Upper lobe of left lung (tissue), 6 donors: ENCODE measurements at regions not wholly inside any gene's neighbourhood (a gene's known extent, or its start where the extent isn't known, plus 50 kb on each side); places are given as distances from the start of the nearest gene placed in this dataset.
A peak's percentile ranks its signal among the peaks of the same experiment; 100 is the strongest.

Source experiments
- ATAC-seq, 2 donors: fragments of 200-7000 bp; cut with Tn5 transposase; one replicate each; pipeline ENCODE4 v1.9.1; 2022; ENCODE audit warnings: mild to moderate bottlenecking in 2 of 2, moderate library complexity in 2 of 2; ENCODE audit not compliant: low FRiP score in 2 of 2
- DNase-seq, 2 donors: peaks; one replicate each; pipeline ENCODE4 v3.0.0-alpha.2; 2019 to 2020
- H3K27ac ChIP-seq, 4 donors: fragments of 200-600 bp; sonication (generic); one replicate each; pipeline ENCODE4 v1.5.1; 2016 to 2019
- H3K27me3 ChIP-seq, 4 donors: fragments of 200-600 bp; sonication (generic); one replicate each; pipeline ENCODE4 v1.5.1; 2017 to 2019
- H3K36me3 ChIP-seq, 4 donors: fragments of 200-600 bp; sonication (generic); one replicate each; pipeline ENCODE4 v1.5.1; 2016 to 2019
- H3K4me1 ChIP-seq, 4 donors: fragments of 200-600 bp; sonication (generic); one replicate each; pipeline ENCODE4 v1.5.1; 2018 to 2019
- H3K4me3 ChIP-seq, 4 donors: fragments of 200-600 bp; sonication (generic); one replicate each; pipeline ENCODE4 v1.5.1; 2017 to 2019; ENCODE audit warnings: mild to moderate bottlenecking in 2 of 4, moderate library complexity in 1 of 4
- H3K9me3 ChIP-seq, 4 donors: fragments of 200-600 bp; sonication (generic); one replicate each; pipeline ENCODE4 v1.5.1; 2018 to 2019
- EP300 ChIP-seq, 4 donors: sonication (generic); formaldehyde crosslinking; IDR thresholded peaks; one replicate each; pipeline ENCODE4 v1.5.1; 2017; ENCODE audit warnings: antibody characterized with exemption in 4 of 4, control low read depth in 2 of 4
- POLR2A ChIP-seq, 4 donors: fragments of 450-650 bp; IDR thresholded peaks; one replicate each; pipeline ENCODE4 v1.5.1; 2016 to 2017; ENCODE audit warnings: antibody characterized with exemption in 4 of 4, mild to moderate bottlenecking in 2 of 4
- POLR2AphosphoS5 ChIP-seq, 2 donors: sonication (generic); formaldehyde crosslinking; IDR thresholded peaks; one replicate each; pipeline ENCODE4 v1.5.1; 2017; ENCODE audit warnings: antibody characterized with exemption in 2 of 2
- WGBS, 2 donors: methylation state at CpG; one replicate each; pipeline ENCODE4 v1.1.5; 2017 to 2018; 5-methylcytosine and 5-hydroxymethylcytosine counted together
- TF ChIP-seq, protein P1 (sequence below), 6 experiments: fragments of 450-650 bp in 4 of 6; fragments of 200-600 bp in 2 of 6; sonication (generic) in 2 of 6; IDR thresholded peaks; one replicate each; pipeline ENCODE4 v1.5.1; 2016 to 2019; ENCODE audit warnings: antibody characterized with exemption in 6 of 6
- donor health status: DM: no; HTN: no; CAD: no; lungs with moderate emphysema.
- donor health status: DM: no; HTN: yes; CAD: no; lungs with severe emphysema.

GRCh38 chr16:86051368-86052114 is 152.6 kb downstream of the IRF8 start:
- H3K36me3 ChIP-seq = no peaks in the 10 kb centered on the region
- 44 to 48% methylated on average over 12 to 18 of the region's 20 CpGs for WGBS, 2 donors
- ATAC-seq (no peak), DNase-seq (no peak)
- no peak overlapping the region for H3K4me3 ChIP-seq
- H3K9me3 ChIP-seq = no peaks in the 10 kb centered on the region
- H3K27me3 ChIP-seq = no peaks in the 10 kb centered on the region
- TF ChIP-seq POLR2A (IDR thresholded peaks at IDR 0.05) (no peak), POLR2AphosphoS5 (IDR thresholded peaks at IDR 0.05) (no peak), EP300 (IDR thresholded peaks at IDR 0.05) (no peak)
- TF ChIP-seq, protein P1, sequence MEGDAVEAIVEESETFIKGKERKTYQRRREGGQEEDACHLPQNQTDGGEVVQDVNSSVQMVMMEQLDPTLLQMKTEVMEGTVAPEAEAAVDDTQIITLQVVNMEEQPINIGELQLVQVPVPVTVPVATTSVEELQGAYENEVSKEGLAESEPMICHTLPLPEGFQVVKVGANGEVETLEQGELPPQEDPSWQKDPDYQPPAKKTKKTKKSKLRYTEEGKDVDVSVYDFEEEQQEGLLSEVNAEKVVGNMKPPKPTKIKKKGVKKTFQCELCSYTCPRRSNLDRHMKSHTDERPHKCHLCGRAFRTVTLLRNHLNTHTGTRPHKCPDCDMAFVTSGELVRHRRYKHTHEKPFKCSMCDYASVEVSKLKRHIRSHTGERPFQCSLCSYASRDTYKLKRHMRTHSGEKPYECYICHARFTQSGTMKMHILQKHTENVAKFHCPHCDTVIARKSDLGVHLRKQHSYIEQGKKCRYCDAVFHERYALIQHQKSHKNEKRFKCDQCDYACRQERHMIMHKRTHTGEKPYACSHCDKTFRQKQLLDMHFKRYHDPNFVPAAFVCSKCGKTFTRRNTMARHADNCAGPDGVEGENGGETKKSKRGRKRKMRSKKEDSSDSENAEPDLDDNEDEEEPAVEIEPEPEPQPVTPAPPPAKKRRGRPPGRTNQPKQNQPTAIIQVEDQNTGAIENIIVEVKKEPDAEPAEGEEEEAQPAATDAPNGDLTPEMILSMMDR (IDR thresholded peaks at IDR 0.05) = no peak
- H3K4me1 ChIP-seq = peaks cover 0 to 13% (median 10%) of the 10 kb centered on the region in 4 donors
- peak overlapping the region in 2 of 4 donors; percentile 51 to 68 for H3K27ac ChIP-seq

GRCh38 chr16:86052115-86052670 is 153.2 kb downstream of the IRF8 start:
- 83 to 87% methylated on average over 7 to 13 of the region's 15 CpGs for WGBS, 2 donors
- Histone ChIP-seq H3K27me3 (no peaks in the 10 kb centered on the region), H3K4me1 (peaks cover 0 to 13% (median 10%) of the 10 kb centered on the region in 4 donors), H3K9me3 (no peaks in the 10 kb centered on the region), H3K27ac (no peak overlapping the region), H3K4me3 (no peak overlapping the region), H3K36me3 (no peaks in the 10 kb centered on the region)
- DNase-seq = no peak
- ATAC-seq = no peak
- TF ChIP-seq EP300 (IDR thresholded peaks at IDR 0.05) (no peak), POLR2AphosphoS5 (IDR thresholded peaks at IDR 0.05) (no peak), POLR2A (IDR thresholded peaks at IDR 0.05) (no peak)
- TF ChIP-seq, protein P1 (IDR thresholded peaks at IDR 0.05) = no peak

- H3K27ac ChIP-seq = no peak overlapping the region
- peaks cover 0 to 13% (median 10%) of the 10 kb centered on the region in 4 donors for H3K4me1 ChIP-seq
- H3K36me3 ChIP-seq = no peaks in the 10 kb centered on the region
- no peaks in the 10 kb centered on the region for H3K27me3 ChIP-seq
- TF ChIP-seq POLR2A (IDR thresholded peaks at IDR 0.05) = no peak
- no peak for TF ChIP-seq POLR2AphosphoS5 (IDR thresholded peaks at IDR 0.05)
- TF ChIP-seq EP300 (IDR thresholded peaks at IDR 0.05) = no peak
- DNase-seq (no peak), ATAC-seq (no peak)
- 76 to 84% methylated on average over 5 to 6 of the region's 6 CpGs for WGBS, 2 donors
- no peak overlapping the region for H3K4me3 ChIP-seq
- no peaks in the 10 kb centered on the region for H3K9me3 ChIP-seq
Observed at GRCh38 chr16:86052926-86053325, 154.0 kb downstream of the IRF8 start.

DNA sequence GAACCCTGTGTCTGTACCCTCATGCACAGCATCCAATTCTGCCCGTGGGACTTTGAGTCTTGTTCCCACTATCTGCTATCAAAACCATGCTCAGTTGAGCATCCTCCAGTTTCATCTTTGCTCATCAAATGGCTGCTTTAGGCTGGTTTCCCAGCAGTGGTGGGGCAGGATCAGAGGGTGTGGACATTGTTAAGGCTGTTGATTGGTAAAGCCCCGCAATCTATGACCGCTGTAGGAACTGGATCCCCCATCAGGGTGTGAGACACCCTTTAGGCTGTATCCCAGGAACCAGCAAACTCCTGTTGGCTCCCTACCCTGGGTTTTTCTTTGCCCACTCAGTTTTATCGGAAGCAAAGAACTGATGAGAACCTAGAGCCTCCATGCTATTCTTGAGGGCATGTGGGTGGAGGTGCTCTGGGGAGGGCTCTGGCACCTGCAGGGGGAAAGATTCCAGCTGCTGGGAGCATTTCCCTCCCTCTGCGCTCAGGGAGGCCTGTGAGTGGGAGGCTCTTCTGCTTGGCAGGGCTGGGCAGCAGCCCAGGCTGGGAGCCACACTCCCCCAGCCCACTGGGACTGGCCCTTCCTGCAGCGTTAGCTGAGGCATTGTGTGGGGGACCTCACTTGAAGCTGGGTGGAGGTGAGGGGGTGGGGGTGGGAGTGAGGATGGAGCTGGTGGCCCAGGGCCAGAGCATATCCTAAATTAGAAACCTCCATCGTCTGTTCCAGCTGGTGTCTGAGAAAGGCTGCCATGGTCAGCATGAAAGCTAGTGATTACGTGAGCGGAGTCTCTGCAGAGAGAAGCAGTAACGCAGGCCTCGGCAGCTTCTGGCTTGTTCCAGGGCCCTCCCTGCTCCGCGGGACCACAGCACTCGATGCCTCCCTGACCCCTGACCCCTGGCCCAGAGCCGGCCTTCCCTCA is 160.6 kb downstream of the IRF8 start:
- Histone ChIP-seq H3K27me3 (no peaks in the 10 kb centered on the region), H3K9me3 (no peaks in the 10 kb centered on the region), H3K4me1 (peaks cover 0 to 9% (median 2%) of the 10 kb centered on the region in 4 donors), H3K36me3 (no peaks in the 10 kb centered on the region), H3K27ac (peak overlapping the region in 2 of 4 donors; percentile 42 to 61), H3K4me3 (no peak overlapping the region)
- no peak for TF ChIP-seq POLR2A (IDR thresholded peaks at IDR 0.05)
- TF ChIP-seq, protein P1 (IDR thresholded peaks at IDR 0.05) = no peak
- no peak for TF ChIP-seq EP300 (IDR thresholded peaks at IDR 0.05)
- no peak for TF ChIP-seq POLR2AphosphoS5 (IDR thresholded peaks at IDR 0.05)
- WGBS, 2 donors = 64 to 69% methylated on average over 14 to 15 of the region's 15 CpGs
- peak; percentile 41 to 72 for ATAC-seq
- no peak for DNase-seq
